Panc1 (cell line): ENCODE measurements at regions not wholly inside any gene's neighbourhood (a gene's known extent, or its start where the extent isn't known, plus 50 kb on each side); places are given as distances from the start of the nearest gene placed in this dataset.

Experiments used
- ATAC-seq: fragments of 200-7000 bp; cut with Tn5 transposase; 2 replicates; pipeline ENCODE4 v1.9.1; 2020; ENCODE audit warnings: mild to moderate bottlenecking, moderate library complexity
- BruUV-seq: library from RNA; stranded (reverse); fragments of 400-500 nt; replicated peaks from 2 replicates; lab custom pipeline; 2021; lab: Mats Ljungman, UMichigan
- CTCF ChIA-PET: fragments of 300-600 bp; sonication (Branson Sonifier 250); formaldehyde crosslinking; loops from one replicate; lab custom pipeline; 2022; ENCODE audit warnings: antibody characterized with exemption; lab: Charles Lee
- POLR2A ChIA-PET: fragments of 300-600 bp; sonication (Branson Sonifier 250); formaldehyde crosslinking; loops from one replicate; lab custom pipeline; 2022; ENCODE audit warnings: antibody characterized with exemption; lab: Charles Lee
- DNase-seq: peaks from one replicate; pipeline ENCODE4 v3.0.0-alpha.2; 2010; ENCODE audit warnings: low read depth, low spot score
- H3K27ac ChIP-seq: 2 replicates; pipeline ENCODE4 v1.5.1; 2011; ENCODE audit warnings: mild to moderate bottlenecking, low read length, inconsistent platforms
- H3K27me3 ChIP-seq: fragments of 200-500 bp; sonication (Bioruptor generic); 2 replicates; pipeline ENCODE4 v1.6.0; 2014; ENCODE audit warnings: low read length, inconsistent platforms; ENCODE audit not compliant: control insufficient read depth, insufficient read depth
- H3K36me3 ChIP-seq: fragments of 200-500 bp; sonication (Bioruptor generic); 2 replicates; pipeline ENCODE4 v1.5.1; 2014; ENCODE audit warnings: inconsistent platforms, mild to moderate bottlenecking, low read length, moderate library complexity; ENCODE audit not compliant: control insufficient read depth, insufficient read depth
- H3K4me1 ChIP-seq: 2 replicates; pipeline ENCODE4 v1.5.1; 2011; ENCODE audit warnings: inconsistent platforms, mild to moderate bottlenecking, low read length, moderate library complexity; ENCODE audit not compliant: control insufficient read depth, insufficient read depth
- H3K4me3 ChIP-seq, 2 experiments: 2 replicates each; pipeline ENCODE4 v1.5.1; 2011 to 2012; ENCODE audit warnings: low read depth in 2 of 2, low read length in 2 of 2, mild to moderate bottlenecking in 2 of 2, inconsistent platforms in 1 of 2, moderate library complexity in 1 of 2
- H3K9me3 ChIP-seq: fragments of 200-500 bp; sonication (Bioruptor generic); 2 replicates; pipeline ENCODE4 v1.5.1; 2014; ENCODE audit warnings: low read depth, mild to moderate bottlenecking, inconsistent platforms, low read length, moderate library complexity; ENCODE audit not compliant: control insufficient read depth, insufficient read depth
- CTCF ChIP-seq: fragments of 450-650 bp; IDR thresholded peaks from 2 replicates; pipeline ENCODE4 v1.5.1; 2017; ENCODE audit warnings: mild to moderate bottlenecking
- POLR2AphosphoS5 ChIP-seq: IDR thresholded peaks from 2 replicates; pipeline ENCODE4 v1.6.1; 2012; ENCODE audit warnings: mild to moderate bottlenecking, low read depth, low read length, moderate library complexity
- REST ChIP-seq, 2 experiments: IDR thresholded peaks; 2 replicates each; pipeline ENCODE4 v1.6.1; 2011 to 2012; ENCODE audit warnings: low read depth in 2 of 2, control low read depth in 1 of 2, low read length in 1 of 2, mild to moderate bottlenecking in 1 of 2, moderate library complexity in 1 of 2; ENCODE audit not compliant: insufficient read depth in 1 of 2
- SIN3A ChIP-seq: IDR thresholded peaks from 2 replicates; pipeline ENCODE4 v1.6.1; 2012; ENCODE audit warnings: low read depth, mild to moderate bottlenecking, low read length, moderate library complexity, borderline replicate concordance; ENCODE audit not compliant: insufficient read depth
- TCF7L2 ChIP-seq: IDR thresholded peaks from 2 replicates; pipeline ENCODE4 v1.6.1; 2011; ENCODE audit warnings: mild to moderate bottlenecking, low read depth, low read length, inconsistent platforms
- in situ Hi-C: cut with HindIII; loops from 2 replicates; pipeline ENCODE4 v1.10.0; 2016; ENCODE audit warnings: low sequenced_read_pairs, low pct_unique_long_range_greater_than_20kb
- intact Hi-C: fragments of 100-400 bp; cut with micrococcal nuclease; formaldehyde crosslinking; loops from one replicate; pipeline ENCODE4 v1.10.0; 2022; ENCODE audit not compliant: unreplicated experiment

GRCh38 chr18:55106906-55107305 is 147.6 kb upstream of the CCDC68 start:
- in situ Hi-C loops, result no loop called here
- Histone ChIP-seq H3K27ac (no peak overlapping the region), H3K36me3 (no peaks in the 10 kb centered on the region), H3K9me3 (no peaks in the 10 kb centered on the region), H3K27me3 (no peaks in the 10 kb centered on the region), H3K4me1 (no peaks in the 10 kb centered on the region), H3K4me3 (no peak overlapping the region)
- CTCF ChIA-PET, result no interaction called here
- DNase-seq, result no peak
- no peak for TF ChIP-seq CTCF
- TF ChIP-seq POLR2AphosphoS5, result no peak
- TF ChIP-seq REST (IDR thresholded peaks at IDR 0.05; ENCODE audit: insufficient read depth in 1 of 2, low read depth in 2 of 2, low read length in 1 of 2), result no peak
- no peak for TF ChIP-seq SIN3A
- TF ChIP-seq TCF7L2, result no peak
- intact Hi-C loops, result no loop called here
- POLR2A ChIA-PET, result no interaction called here
- no TSS peak for BruUV-seq
- ATAC-seq, result no peak

GRCh38 chr18:55106466-55106865 is 147.2 kb upstream of the CCDC68 start:
- in situ Hi-C loops, result no loop called here
- CTCF ChIA-PET, result no interaction called here

More at GRCh38 chr18:55106466-55106865, 147.2 kb upstream of the CCDC68 start:
- H3K4me1 ChIP-seq, result no peaks in the 10 kb centered on the region
- ATAC-seq (no peak), DNase-seq (no peak)
- POLR2A ChIA-PET, result no interaction called here
- H3K9me3 ChIP-seq, result no peaks in the 10 kb centered on the region
- H3K4me3 ChIP-seq, result no peak overlapping the region
- H3K27ac ChIP-seq, result no peak overlapping the region
- intact Hi-C loops, result no loop called here
- H3K27me3 ChIP-seq, result no peaks in the 10 kb centered on the region
- H3K36me3 ChIP-seq, result no peaks in the 10 kb centered on the region
- TF ChIP-seq POLR2AphosphoS5, result no peak
- no peak for TF ChIP-seq TCF7L2
- no peak for TF ChIP-seq CTCF
- no peak for TF ChIP-seq REST (IDR thresholded peaks at IDR 0.05; ENCODE audit: insufficient read depth in 1 of 2, low read depth in 2 of 2, low read length in 1 of 2)
- no peak for TF ChIP-seq SIN3A
- BruUV-seq, result no TSS peak
